Muscle layer of duodenum (tissue), 2 donors: ENCODE measurements at regions not wholly inside any gene's neighbourhood (a gene's known extent, or its start where the extent isn't known, plus 50 kb on each side); places are given as distances from the start of the nearest gene placed in this dataset.
"Not testable (repeated sequence)": the region's sequence is repeated elsewhere in the genome, so short reads cannot be mapped to it uniquely, and the experiment has no call there.

Experiments used
- H3K27ac ChIP-seq: one replicate; pipeline ENCODE4 v1.7.0; 2013; ENCODE audit warnings: mild to moderate bottlenecking, low read length
- H3K27me3 ChIP-seq: one replicate; pipeline ENCODE4 v1.7.0; 2013; ENCODE audit warnings: low read depth, mild to moderate bottlenecking, control low read depth, low read length
- H3K36me3 ChIP-seq, 2 donors: one replicate each; pipeline ENCODE4 v1.7.0; 2013; ENCODE audit warnings: low read length in 2 of 2, control low read depth in 1 of 2, mild to moderate bottlenecking in 1 of 2; ENCODE audit not compliant: insufficient read depth in 2 of 2, control insufficient read depth in 1 of 2
- H3K4me1 ChIP-seq, 2 donors: one replicate each; pipeline ENCODE4 v1.7.0; 2013; ENCODE audit warnings: low read length in 2 of 2, mild to moderate bottlenecking in 2 of 2, control low read depth in 1 of 2, moderate library complexity in 1 of 2; ENCODE audit not compliant: insufficient read depth in 2 of 2, control insufficient read depth in 1 of 2
- H3K4me3 ChIP-seq, 2 donors: one replicate each; pipeline ENCODE4 v1.7.0; 2013; ENCODE audit warnings: low read length in 2 of 2, low read depth in 1 of 2, mild to moderate bottlenecking in 1 of 2
- H3K9me3 ChIP-seq, 2 donors: one replicate each; pipeline ENCODE4 v1.7.0; 2013; ENCODE audit warnings: low read length in 2 of 2, control low read depth in 1 of 2, mild to moderate bottlenecking in 1 of 2; ENCODE audit not compliant: control insufficient read depth in 1 of 2
- donor health status: healthy.

DNA sequence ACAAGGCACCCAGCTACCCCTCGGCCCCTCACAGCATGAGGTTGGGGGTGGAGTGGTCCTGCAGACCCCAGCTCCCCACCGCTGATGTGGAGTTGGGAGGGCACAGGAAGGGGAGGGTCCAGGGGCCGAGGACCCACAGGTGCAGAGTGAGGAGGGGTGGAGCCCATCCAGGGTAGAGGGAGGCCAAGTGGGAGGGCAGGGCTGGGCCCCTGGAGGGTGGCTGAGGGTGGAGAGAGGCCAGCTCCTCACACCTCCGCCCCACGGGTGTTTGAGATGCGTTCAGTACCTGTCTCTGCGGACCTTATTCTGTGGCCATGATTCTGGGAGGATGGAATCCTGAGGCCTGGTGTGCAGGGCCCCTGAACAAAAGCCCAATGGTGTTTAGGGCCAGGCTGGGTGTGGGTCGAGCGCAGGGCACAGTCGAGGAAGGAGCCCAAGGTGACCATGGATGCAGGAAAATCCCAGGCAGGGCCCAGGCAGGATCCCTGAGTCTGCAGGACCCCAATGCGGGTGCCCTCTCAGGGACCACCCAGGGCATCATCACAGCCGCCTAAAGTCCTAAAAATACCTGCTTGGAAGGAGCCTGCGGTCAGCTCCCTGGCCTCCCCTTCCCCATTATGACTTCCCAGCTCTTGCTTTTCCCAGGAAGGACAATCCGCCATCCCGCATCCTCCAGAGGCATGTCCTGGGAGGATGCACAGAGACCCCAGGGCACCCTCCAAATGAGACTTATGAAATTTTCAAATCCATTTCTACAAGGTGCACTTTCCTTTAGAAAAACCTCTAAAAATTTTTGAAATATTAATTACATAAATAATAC, 377.1 kb upstream of the SFSWAP start:
- H3K27me3 ChIP-seq = no peaks in the 10 kb centered on the region

GRCh38 chr12:131334835-131335234, 376.1 kb upstream of the SFSWAP start:
- H3K27ac ChIP-seq = no peak overlapping the region
- no peaks in the 10 kb centered on the region for H3K9me3 ChIP-seq
- H3K27me3 ChIP-seq = no peaks in the 10 kb centered on the region
- H3K4me3 ChIP-seq = no peak overlapping the region
- no peaks in the 10 kb centered on the region for H3K4me1 ChIP-seq
- no peaks in the 10 kb centered on the region for H3K36me3 ChIP-seq

More for the DNA sequence above, 377.1 kb upstream of the SFSWAP start:
- Histone ChIP-seq H3K4me3 (no peak overlapping the region), H3K4me1 (no peaks in the 10 kb centered on the region), H3K36me3 (no peaks in the 10 kb centered on the region), H3K9me3 (no peaks in the 10 kb centered on the region), H3K27ac (no peak overlapping the region)

- Histone ChIP-seq H3K36me3 (no peaks in the 10 kb centered on the region), H3K4me1 (no peaks in the 10 kb centered on the region), H3K27me3 (no peaks in the 10 kb centered on the region), H3K4me3 (no peak overlapping the region), H3K9me3 (no peaks in the 10 kb centered on the region), H3K27ac (no peak overlapping the region)
These were observed 375.4 kb upstream of the SFSWAP start for GRCh38 chr12:131335456-131335855.

- H3K27ac ChIP-seq, H3K4me3 ChIP-seq, H3K36me3 ChIP-seq, H3K9me3 ChIP-seq, H3K4me1 ChIP-seq, H3K27me3 ChIP-seq: not testable (repeated sequence)
These were observed 373.0 kb upstream of the SFSWAP start for GRCh38 chr12:131337861-131338260.

- Histone ChIP-seq H3K9me3 (no peaks in the 10 kb centered on the region), H3K27me3 (no peaks in the 10 kb centered on the region), H3K4me1 (no peaks in the 10 kb centered on the region), H3K27ac (no peak overlapping the region), H3K4me3 (no peak overlapping the region), H3K36me3 (no peaks in the 10 kb centered on the region)
These were observed 370.2 kb upstream of the SFSWAP start for GRCh38 chr12:131340616-131341210.

GRCh38 chr12:131341608-131342007, 369.3 kb upstream of the SFSWAP start:
- not testable (repeated sequence) for H3K4me3 ChIP-seq, H3K27ac ChIP-seq, H3K27me3 ChIP-seq, H3K4me1 ChIP-seq, H3K9me3 ChIP-seq, H3K36me3 ChIP-seq

- H3K27ac ChIP-seq, H3K36me3 ChIP-seq, H3K4me3 ChIP-seq, H3K9me3 ChIP-seq, H3K27me3 ChIP-seq, H3K4me1 ChIP-seq: not testable (repeated sequence)
These were observed 367.5 kb upstream of the SFSWAP start for GRCh38 chr12:131343436-131343835.

DNA sequence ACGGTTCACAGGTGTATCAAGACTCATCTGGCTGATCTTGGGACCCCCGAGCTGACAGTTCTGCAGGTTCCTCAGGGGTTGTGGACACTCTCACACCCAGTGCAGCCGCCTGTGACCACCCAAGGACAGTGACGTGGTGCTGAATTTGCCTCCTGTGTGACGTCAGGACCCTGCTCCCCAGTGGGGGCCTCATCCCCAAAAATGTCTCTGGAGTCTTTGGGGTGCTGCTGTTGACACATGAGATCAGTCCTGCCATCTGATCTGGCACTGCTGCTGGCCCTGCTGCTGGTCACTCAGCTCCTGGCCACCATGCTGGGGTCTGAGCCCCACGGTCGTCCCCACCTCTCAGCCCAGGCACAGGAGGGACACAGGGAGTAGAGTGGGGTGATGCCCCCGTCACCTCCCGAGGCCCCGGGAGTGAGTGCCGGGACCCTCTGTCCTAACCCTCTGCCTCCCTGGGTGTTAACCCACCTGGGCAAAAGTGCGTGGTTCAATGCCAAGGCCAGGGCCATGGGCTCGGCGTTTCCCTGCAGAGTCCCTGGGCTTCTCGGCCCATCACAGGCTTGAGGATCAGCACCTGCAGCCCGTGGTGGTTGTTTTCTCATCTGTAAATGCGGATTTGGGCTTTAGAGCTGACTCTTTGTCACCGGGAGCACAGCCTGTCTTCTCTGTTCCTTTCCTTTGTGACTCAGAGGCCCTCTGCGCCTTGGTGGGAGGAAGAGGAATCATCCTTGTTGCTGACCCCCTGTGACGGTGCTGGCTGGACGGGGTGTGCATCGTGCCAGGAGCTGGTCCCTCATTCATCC, 366.0 kb upstream of the SFSWAP start:
- H3K4me3 ChIP-seq = not testable (repeated sequence)

GRCh38 chr12:131345521-131346436, 365.1 kb upstream of the SFSWAP start:
- Histone ChIP-seq H3K4me1 (peaks cover 0 to 4% of the 10 kb centered on the region in 2 donors), H3K9me3 (no peaks in the 10 kb centered on the region), H3K36me3 (no peaks in the 10 kb centered on the region), H3K4me3 (no peak overlapping the region), H3K27ac (no peak overlapping the region), H3K27me3 (no peaks in the 10 kb centered on the region)

More for the DNA sequence above, 366.0 kb upstream of the SFSWAP start:
- H3K4me1 ChIP-seq, H3K27me3 ChIP-seq, H3K36me3 ChIP-seq, H3K27ac ChIP-seq, H3K9me3 ChIP-seq: not testable (repeated sequence)

DNA sequence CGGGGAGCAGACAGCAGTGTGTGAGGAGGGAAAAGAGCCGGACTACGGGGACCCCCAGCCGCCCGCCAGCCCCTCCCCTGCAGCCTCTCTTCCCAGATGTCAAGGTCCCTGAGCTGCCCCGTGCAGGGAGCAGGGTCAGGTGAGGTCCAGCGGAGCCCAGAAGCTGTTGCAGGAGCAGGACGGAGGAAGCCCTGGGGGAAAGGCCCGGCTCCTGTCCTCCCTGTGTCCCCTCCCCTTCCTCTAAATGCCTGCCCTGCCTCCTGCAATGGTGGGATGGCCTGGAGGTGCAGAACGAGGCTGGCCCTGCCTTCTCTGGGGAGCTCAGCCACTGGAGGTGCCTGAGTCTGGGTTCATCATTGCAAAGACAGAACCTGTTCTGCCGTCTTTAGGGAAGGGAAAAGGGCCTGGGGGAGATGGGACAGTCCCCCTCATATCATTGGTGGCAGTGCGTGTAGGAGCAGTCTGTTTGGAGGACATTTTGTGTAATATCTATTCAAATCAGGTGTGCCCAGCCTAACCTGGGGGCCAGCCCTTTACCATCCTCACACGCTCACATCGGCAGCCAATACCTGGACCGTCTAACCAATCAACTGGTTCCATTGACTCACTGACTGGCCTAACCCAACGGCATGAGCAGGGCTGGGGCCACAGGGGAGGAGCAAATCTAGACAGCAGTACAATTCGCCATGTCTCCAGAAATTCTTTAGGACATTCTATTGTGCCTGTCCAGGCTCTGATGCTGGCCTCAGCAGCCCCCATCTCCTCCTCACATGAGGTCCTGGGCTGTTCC, 364.1 kb upstream of the SFSWAP start:
- Histone ChIP-seq H3K27ac (no peak overlapping the region), H3K36me3 (no peaks in the 10 kb centered on the region), H3K4me1 (peaks cover 0 to 4% of the 10 kb centered on the region in 2 donors), H3K27me3 (no peaks in the 10 kb centered on the region), H3K4me3 (no peak overlapping the region), H3K9me3 (no peaks in the 10 kb centered on the region)
